ENCODE measurements at regions not wholly inside any gene's neighbourhood (a gene's known extent, or its start where the extent isn't known, plus 50 kb on each side); places are given as distances from the start of the nearest gene placed in this dataset.

DNA sequence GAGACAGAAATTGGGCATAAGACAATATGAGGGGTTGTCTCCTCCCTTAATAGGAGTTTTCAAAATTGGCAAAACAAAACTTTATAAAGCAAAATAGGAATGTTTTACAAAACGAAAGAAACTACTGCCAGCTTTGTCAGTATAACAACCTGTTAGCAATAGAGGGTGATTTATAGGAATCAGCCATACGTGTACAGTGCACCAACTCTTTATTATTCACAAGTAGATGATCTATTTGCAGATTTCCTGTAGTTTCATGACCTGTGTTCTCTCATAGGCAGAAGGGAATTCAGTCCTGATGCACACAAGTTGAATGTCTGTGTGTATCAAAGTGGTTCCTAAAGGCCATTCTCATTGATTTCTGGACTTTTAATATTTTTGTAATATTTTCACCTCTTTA, 116.3 kb downstream of the MFAP3L start:
- Histone ChIP-seq H3K79me2 (ENCODE audit: insufficient read depth, low read length) (no peaks in the 10 kb centered on the region), H3K4me1 (ENCODE audit: insufficient read depth, low read length) (peaks cover 8% of the 10 kb centered on the region), H3K4me3 (replicated peaks in 1 of 3; ENCODE audit: insufficient read depth in 1 of 3, low read depth in 2 of 3, low read length in 3 of 3) (no peak overlapping the region), H3K4me2 (ENCODE audit: low read depth, low read length) (0 out of 2 replicates have a peak overlapping the region, but pooled peaks have one; percentile 51), H4K20me1 (ENCODE audit: insufficient read depth, low read length) (no peaks in the 10 kb centered on the region), H3K9me3 (ENCODE audit: low read length) (no peaks in the 10 kb centered on the region), H2AFZ (ENCODE audit: low read length) (no peak overlapping the region), H3K27me3 (ENCODE audit: control insufficient read depth in 1 of 2, insufficient read depth in 2 of 2, low read length in 2 of 2) (no peaks in the 10 kb centered on the region; a peak in 1 of 5 replicates), H3K9ac (ENCODE audit: insufficient read depth, low read depth, low read length) (no peak overlapping the region), H3K27ac (ENCODE audit: extremely low read length, insufficient read depth, low read length) (no peak overlapping the region), H3K36me3 (replicated peaks in 1 of 2; ENCODE audit: control insufficient read depth in 1 of 2, insufficient read depth in 2 of 2, low read length in 2 of 2) (no peaks in the 10 kb centered on the region)
- intact Hi-C loops (cut with micrococcal nuclease; ENCODE audit: unreplicated experiment), result no loop called here
- ChIA-PET POLR2A (no interaction called here), CTCF (ENCODE audit: low intra/inter-chr PET ratio, low total read pairs) (no interaction called here)
- no peak for DNase-seq (ENCODE audit: low spot score)
- in situ Hi-C loops (cut with HindIII; ENCODE audit: extremely low pct_ligation_motif_present, low pct_unique_long_range_greater_than_20kb), result no loop called here
- FAIRE-seq, result no peak
- ATAC-seq, result peak; percentile 54
- 3% methylated on average over 2 of the region's 2 CpGs for WGBS (ENCODE audit: low lambda C conversion rate)
- BruUV-seq (replicated peaks), result no TSS peak
- TF ChIP-seq ASH2L (IDR thresholded peaks at IDR 0.05; ENCODE audit: insufficient read length, low read depth, low read length) (no peak), CAMTA2 (CRISPR knock-in tag; IDR thresholded peaks at IDR 0.05; ENCODE audit: borderline replicate concordance) (no peak), DPF2 (CRISPR knock-in tag; IDR thresholded peaks at IDR 0.05; ENCODE audit: borderline replicate concordance, low read depth) (no peak), ZBTB38 (CRISPR knock-in tag; IDR thresholded peaks at IDR 0.05) (no peak), SP4 (CRISPR knock-in tag; IDR thresholded peaks at IDR 0.05) (no peak), TP53 (CRISPR knock-in tag; conservative IDR thresholded peaks at IDR 0.05) (no peak), ZNF558 (CRISPR knock-in tag; IDR thresholded peaks at IDR 0.05; ENCODE audit: borderline replicate concordance) (no peak), SPEN (CRISPR knock-in tag; IDR thresholded peaks at IDR 0.05; ENCODE audit: low read depth) (no peak)
- TF ChIP-seq, protein P1, sequence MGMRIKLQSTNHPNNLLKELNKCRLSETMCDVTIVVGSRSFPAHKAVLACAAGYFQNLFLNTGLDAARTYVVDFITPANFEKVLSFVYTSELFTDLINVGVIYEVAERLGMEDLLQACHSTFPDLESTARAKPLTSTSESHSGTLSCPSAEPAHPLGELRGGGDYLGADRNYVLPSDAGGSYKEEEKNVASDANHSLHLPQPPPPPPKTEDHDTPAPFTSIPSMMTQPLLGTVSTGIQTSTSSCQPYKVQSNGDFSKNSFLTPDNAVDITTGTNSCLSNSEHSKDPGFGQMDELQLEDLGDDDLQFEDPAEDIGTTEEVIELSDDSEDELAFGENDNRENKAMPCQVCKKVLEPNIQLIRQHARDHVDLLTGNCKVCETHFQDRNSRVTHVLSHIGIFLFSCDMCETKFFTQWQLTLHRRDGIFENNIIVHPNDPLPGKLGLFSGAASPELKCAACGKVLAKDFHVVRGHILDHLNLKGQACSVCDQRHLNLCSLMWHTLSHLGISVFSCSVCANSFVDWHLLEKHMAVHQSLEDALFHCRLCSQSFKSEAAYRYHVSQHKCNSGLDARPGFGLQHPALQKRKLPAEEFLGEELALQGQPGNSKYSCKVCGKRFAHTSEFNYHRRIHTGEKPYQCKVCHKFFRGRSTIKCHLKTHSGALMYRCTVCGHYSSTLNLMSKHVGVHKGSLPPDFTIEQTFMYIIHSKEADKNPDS (CRISPR knock-in tag; IDR thresholded peaks at IDR 0.05), result no peak
- TF ChIP-seq, protein P2, sequence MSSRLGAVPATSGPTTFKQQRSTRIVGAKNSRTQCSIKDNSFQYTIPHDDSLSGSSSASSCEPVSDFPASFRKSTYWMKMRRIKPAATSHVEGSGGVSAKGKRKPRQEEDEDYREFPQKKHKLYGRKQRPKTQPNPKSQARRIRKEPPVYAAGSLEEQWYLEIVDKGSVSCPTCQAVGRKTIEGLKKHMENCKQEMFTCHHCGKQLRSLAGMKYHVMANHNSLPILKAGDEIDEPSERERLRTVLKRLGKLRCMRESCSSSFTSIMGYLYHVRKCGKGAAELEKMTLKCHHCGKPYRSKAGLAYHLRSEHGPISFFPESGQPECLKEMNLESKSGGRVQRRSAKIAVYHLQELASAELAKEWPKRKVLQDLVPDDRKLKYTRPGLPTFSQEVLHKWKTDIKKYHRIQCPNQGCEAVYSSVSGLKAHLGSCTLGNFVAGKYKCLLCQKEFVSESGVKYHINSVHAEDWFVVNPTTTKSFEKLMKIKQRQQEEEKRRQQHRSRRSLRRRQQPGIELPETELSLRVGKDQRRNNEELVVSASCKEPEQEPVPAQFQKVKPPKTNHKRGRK (CRISPR knock-in tag; IDR thresholded peaks at IDR 0.05), result no peak
- TF ChIP-seq, protein P3, sequence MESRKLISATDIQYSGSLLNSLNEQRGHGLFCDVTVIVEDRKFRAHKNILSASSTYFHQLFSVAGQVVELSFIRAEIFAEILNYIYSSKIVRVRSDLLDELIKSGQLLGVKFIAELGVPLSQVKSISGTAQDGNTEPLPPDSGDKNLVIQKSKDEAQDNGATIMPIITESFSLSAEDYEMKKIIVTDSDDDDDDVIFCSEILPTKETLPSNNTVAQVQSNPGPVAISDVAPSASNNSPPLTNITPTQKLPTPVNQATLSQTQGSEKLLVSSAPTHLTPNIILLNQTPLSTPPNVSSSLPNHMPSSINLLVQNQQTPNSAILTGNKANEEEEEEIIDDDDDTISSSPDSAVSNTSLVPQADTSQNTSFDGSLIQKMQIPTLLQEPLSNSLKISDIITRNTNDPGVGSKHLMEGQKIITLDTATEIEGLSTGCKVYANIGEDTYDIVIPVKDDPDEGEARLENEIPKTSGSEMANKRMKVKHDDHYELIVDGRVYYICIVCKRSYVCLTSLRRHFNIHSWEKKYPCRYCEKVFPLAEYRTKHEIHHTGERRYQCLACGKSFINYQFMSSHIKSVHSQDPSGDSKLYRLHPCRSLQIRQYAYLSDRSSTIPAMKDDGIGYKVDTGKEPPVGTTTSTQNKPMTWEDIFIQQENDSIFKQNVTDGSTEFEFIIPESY (CRISPR knock-in tag; IDR thresholded peaks at IDR 0.05), result no peak
- TF ChIP-seq, protein P4, sequence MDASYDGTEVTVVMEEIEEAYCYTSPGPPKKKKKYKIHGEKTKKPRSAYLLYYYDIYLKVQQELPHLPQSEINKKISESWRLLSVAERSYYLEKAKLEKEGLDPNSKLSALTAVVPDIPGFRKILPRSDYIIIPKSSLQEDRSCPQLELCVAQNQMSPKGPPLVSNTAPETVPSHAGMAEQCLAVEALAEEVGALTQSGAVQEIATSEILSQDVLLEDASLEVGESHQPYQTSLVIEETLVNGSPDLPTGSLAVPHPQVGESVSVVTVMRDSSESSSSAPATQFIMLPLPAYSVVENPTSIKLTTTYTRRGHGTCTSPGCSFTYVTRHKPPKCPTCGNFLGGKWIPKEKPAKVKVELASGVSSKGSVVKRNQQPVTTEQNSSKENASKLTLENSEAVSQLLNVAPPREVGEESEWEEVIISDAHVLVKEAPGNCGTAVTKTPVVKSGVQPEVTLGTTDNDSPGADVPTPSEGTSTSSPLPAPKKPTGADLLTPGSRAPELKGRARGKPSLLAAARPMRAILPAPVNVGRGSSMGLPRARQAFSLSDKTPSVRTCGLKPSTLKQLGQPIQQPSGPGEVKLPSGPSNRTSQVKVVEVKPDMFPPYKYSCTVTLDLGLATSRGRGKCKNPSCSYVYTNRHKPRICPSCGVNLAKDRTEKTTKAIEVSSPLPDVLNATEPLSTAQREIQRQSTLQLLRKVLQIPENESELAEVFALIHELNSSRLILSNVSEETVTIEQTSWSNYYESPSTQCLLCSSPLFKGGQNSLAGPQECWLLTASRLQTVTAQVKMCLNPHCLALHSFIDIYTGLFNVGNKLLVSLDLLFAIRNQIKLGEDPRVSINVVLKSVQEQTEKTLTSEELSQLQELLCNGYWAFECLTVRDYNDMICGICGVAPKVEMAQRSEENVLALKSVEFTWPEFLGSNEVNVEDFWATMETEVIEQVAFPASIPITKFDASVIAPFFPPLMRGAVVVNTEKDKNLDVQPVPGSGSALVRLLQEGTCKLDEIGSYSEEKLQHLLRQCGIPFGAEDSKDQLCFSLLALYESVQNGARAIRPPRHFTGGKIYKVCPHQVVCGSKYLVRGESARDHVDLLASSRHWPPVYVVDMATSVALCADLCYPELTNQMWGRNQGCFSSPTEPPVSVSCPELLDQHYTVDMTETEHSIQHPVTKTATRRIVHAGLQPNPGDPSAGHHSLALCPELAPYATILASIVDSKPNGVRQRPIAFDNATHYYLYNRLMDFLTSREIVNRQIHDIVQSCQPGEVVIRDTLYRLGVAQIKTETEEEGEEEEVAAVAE (CRISPR knock-in tag; IDR thresholded peaks at IDR 0.05; ENCODE audit: borderline replicate concordance), result no peak

Data from HepG2 (cell line).